ENCODE measurements at regions not wholly inside any gene's neighbourhood (a gene's known extent, or its start where the extent isn't known, plus 50 kb on each side); places are given as distances from the start of the nearest gene placed in this dataset.

GRCh38 chr4:156196722-156197121 lies 243.1 kb upstream of the CTSO start:
- DNase-seq (ENCODE audit: low spot score in 2 of 2) = no peak
- 93% methylated on average over 7 of the region's 7 CpGs for WGBS
- H3K9me3 ChIP-seq = no peaks in the 10 kb centered on the region

DNA sequence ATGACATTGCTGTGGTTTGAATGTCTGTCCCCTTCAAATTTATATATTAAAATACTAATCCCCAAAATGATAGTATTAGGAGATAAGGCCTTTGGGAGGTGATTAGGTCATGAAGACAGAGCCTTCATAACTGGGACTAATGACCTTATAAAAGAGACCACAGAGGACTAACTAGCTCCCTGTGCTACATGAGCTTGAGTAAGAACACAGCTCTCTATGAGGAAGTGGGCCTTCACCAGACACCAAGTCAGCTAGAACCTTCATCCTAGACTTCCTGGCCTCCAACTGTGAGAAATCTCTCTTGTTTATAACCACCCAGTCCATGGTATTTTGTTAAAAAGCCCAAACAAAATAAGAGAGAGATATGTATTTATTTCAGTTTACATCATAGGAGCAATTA lies 242.2 kb upstream of the CTSO start:
- Histone ChIP-seq H3K4me3 (no peak overlapping the region), H3K9me3 (no peaks in the 10 kb centered on the region), H3K27ac (no peak overlapping the region), H3K4me1 (no peaks in the 10 kb centered on the region), H3K27me3 (no peaks in the 10 kb centered on the region), H3K36me3 (no peaks in the 10 kb centered on the region)
- TF ChIP-seq POLR2A (IDR thresholded peaks at IDR 0.05) (no peak), CTCF (IDR thresholded peaks at IDR 0.05) (no peak), POLR2AphosphoS5 (IDR thresholded peaks at IDR 0.05) (no peak), EP300 (IDR thresholded peaks at IDR 0.05) (no peak)
- no peak for DNase-seq (ENCODE audit: low spot score in 2 of 2)

More at GRCh38 chr4:156196722-156197121, 243.1 kb upstream of the CTSO start:
- H3K36me3 ChIP-seq = no peaks in the 10 kb centered on the region
- TF ChIP-seq POLR2AphosphoS5 (IDR thresholded peaks at IDR 0.05) (no peak), POLR2A (IDR thresholded peaks at IDR 0.05) (no peak), CTCF (IDR thresholded peaks at IDR 0.05) (no peak), EP300 (IDR thresholded peaks at IDR 0.05) (no peak)
- no peak overlapping the region for H3K27ac ChIP-seq
- H3K4me1 ChIP-seq = no peaks in the 10 kb centered on the region
- H3K4me3 ChIP-seq = no peak overlapping the region
- no peaks in the 10 kb centered on the region for H3K27me3 ChIP-seq

- DNase-seq (ENCODE audit: low spot score in 2 of 2) = no peak
- H3K27ac ChIP-seq = no peak overlapping the region
- TF ChIP-seq POLR2A (IDR thresholded peaks at IDR 0.05) = no peak
- TF ChIP-seq POLR2AphosphoS5 (IDR thresholded peaks at IDR 0.05) = no peak
- no peak for TF ChIP-seq EP300 (IDR thresholded peaks at IDR 0.05)
- no peak for TF ChIP-seq CTCF (IDR thresholded peaks at IDR 0.05)
- H3K4me3 ChIP-seq = no peak overlapping the region
- no peaks in the 10 kb centered on the region for H3K27me3 ChIP-seq
- WGBS = 95% methylated on average over 7 of the region's 7 CpGs
- no peaks in the 10 kb centered on the region for H3K4me1 ChIP-seq
- H3K36me3 ChIP-seq = no peaks in the 10 kb centered on the region
- no peaks in the 10 kb centered on the region for H3K9me3 ChIP-seq
Observed at GRCh38 chr4:156194896-156195295, 241.2 kb upstream of the CTSO start.

DNA sequence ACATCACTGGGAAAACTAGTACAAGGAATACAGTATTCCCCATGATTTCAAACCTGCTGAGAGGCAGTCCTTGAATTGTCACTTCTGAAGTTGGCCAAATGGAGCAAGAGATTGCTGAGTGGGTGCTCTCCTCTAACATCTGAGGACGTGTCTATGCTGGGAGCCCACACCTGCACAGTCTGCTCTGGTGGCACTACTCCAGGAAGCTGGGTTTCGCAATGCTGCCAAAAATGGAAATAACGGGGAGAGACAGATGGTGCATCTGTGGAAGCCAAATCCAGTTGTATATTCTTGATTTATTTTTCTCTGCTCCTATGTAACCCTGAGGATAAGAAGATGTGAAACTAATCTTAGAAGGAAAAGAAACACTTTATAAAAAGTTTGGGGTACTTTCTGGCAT lies 240.1 kb upstream of the CTSO start:
- Histone ChIP-seq H3K4me1 (no peaks in the 10 kb centered on the region), H3K27ac (no peak overlapping the region), H3K9me3 (no peaks in the 10 kb centered on the region), H3K4me3 (no peak overlapping the region), H3K27me3 (no peaks in the 10 kb centered on the region), H3K36me3 (no peaks in the 10 kb centered on the region)
- TF ChIP-seq CTCF (IDR thresholded peaks at IDR 0.05) = no peak
- 32% methylated on average over 3 of the region's 3 CpGs for WGBS
- no peak for DNase-seq (ENCODE audit: low spot score in 2 of 2)

- Histone ChIP-seq H3K4me1 (no peaks in the 10 kb centered on the region), H3K4me3 (no peak overlapping the region), H3K27ac (no peak overlapping the region), H3K36me3 (no peaks in the 10 kb centered on the region), H3K9me3 (no peaks in the 10 kb centered on the region), H3K27me3 (no peaks in the 10 kb centered on the region)
- WGBS = 54% methylated on average over 2 of the region's 2 CpGs
- DNase-seq (ENCODE audit: low spot score in 2 of 2) = no peak
- no peak for TF ChIP-seq POLR2A (IDR thresholded peaks at IDR 0.05)
- no peak for TF ChIP-seq EP300 (IDR thresholded peaks at IDR 0.05)
- no peak for TF ChIP-seq POLR2AphosphoS5 (IDR thresholded peaks at IDR 0.05)
- TF ChIP-seq CTCF (IDR thresholded peaks at IDR 0.05) = no peak
Observed at GRCh38 chr4:156193106-156193505, 239.4 kb upstream of the CTSO start.

Data from suprapubic skin (tissue), 4 donors.